ELR (cell line): ENCODE measurements at regions not wholly inside any gene's neighbourhood (a gene's known extent, or its start where the extent isn't known, plus 50 kb on each side); places are given as distances from the start of the nearest gene placed in this dataset.
"Not testable (repeated sequence)": the region's sequence is repeated elsewhere in the genome, so short reads cannot be mapped to it uniquely, and the experiment has no call there.

ENCODE experiments used
- DNase-seq: peaks from one replicate; pipeline ENCODE4 v3.0.0-alpha.2; 2015; ENCODE audit warnings: low read depth

GRCh38 chr1:235059221-235059620 is 69.4 kb downstream of the TOMM20 start:
- DNase-seq, result no peak

- DNase-seq, result no peak
These were observed 69.9 kb downstream of the TOMM20 start for GRCh38 chr1:235058695-235059094.

DNA sequence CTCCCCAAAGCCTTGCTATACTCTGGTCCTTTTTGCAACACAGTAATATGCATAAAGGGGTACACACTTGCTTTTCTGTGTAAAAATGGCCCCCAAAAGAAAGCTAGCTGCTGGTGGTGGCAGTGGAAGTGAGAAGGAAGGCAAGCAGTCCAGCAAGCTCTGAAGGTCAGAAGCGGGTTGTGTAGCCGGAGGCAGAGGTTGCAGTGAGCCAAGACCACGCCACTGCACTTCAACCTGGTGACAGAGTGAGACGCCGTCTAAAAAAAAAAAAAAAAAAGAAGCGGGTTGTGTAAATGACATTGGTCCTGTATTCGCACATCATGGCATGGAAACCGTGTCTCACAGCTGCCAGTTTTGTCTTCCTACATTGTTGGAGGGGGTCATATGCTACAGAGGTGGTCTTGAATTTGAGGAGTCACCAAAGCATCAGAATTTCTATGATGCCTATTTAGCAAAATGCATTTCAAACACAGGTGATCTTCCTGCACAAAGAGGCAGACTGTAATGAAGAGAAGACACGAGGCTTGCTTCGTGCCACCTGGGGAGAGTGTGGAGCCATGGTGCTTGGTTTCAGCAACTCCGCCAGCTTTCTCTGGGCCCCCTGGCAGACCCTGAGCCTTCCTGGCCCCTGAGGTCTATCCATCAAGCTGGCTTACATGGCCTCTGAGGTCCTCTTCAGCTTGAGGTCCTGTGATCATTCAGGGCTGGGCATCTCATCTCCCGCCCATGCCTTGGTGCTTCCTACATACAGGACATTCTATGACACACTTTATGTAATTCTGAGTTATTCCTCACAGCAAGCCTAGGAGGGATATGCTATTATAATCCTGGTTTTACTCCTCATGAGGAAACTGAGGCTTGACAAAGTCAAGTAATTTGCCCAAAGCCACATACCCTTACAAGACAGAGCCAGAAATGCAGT is 71.0 kb downstream of the TOMM20 start:
- no peak for DNase-seq

DNA sequence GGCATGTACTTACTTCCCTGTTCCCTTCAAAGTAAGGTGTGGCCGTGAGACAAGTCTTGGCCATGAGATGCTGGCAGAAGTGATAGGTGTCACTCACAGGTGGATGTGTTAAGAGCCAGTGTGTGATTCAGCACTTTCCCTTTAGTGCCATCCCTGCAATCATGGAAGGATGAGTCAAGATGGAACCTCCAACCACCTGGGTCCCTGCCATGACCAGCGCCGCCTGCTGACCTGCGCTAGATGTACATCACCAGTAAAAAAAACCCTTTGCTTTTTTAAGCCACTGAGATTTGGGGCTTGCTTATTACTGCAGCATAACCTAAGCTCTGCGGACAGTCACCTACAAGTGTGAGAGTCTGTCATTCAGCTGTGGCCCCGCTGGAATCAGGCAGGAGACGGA is 71.7 kb downstream of the TOMM20 start:
- DNase-seq, result peak; percentile 33

DNA sequence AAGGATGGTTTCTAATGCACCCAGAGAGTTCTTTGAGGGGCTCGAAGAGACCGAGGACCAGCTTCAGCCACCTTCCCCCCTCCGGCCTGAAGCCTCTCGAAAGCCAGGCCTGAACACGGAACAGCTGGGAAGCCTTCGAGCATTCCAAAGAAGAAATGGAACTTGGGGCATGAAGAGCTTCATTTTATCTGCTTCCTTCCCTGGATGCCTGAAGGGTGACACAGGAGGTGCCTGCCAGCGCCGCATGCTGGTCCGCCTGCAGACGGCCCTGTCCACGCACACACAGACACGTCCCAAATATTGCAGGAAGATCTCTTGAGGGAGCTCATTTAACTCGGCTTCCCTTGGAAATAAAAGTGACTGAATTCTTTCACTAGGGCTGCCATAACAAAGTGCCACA is 73.7 kb downstream of the TOMM20 start:
- no peak for DNase-seq

- no peak for DNase-seq
These were observed 74.2 kb downstream of the TOMM20 start for GRCh38 chr1:235054466-235054865.

DNA sequence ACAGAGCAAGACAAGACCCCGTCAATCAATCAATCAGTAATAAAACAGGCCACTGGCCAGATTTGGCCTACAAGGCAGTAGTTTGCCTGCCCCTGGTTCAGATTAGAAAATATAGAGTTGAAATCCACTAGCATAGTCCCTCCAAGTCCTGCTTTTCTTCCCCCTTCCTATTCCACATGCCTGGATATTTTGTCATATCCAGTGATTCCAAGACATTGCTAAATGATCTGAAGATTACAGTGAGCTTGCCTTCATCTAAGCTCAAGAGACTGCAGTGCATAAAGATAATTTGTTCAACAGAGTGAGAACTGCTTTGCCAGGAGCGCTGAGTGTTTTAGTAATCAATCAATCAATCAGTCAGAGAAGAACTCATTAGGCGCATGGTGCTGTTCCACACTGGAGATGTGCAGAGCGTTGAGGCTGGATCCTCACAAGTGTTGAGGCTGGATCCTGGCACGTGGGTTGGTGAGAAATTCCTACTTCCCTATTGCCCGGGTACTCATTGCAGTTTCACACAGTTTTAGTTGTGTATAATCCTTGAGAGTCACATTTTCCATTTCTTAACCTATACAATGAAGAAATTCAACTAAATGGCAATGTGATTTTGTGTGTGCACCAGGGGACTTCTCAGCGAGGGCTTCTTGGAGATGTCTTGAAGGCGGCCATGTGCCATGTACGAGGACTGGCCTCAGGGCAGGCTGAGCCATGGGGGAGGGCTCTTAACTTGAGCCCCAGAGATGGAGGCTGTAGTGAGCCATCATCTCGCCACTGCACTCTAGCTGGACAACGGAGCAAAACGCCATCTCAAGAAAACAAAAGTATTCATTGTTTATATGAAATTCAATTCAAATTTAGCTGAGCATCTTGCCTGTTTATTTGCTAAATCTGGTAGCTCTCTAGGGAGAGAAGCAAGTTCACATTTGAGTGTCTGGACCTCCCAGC is 76.3 kb downstream of the TOMM20 start:
- DNase-seq, result no peak

DNA sequence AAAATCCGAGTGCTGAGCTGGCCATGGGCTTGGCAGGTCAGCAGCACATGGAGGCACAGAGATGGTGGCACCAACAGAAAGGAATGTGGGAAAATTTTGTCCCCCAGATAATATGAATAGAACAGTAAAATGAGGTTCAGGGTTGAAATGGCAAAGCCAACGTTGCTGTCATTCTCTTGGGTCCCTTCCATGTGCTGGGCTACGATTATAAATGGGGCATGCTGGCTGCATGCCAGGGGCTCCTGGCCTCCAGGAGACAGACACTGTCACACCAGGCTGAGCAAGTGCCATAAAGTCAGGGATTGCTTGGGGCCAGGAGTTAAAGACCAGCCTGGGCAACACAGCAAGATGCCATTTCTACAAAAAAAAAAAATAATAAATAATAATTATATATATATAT is 77.1 kb downstream of the TOMM20 start:
- no peak for DNase-seq

DNA sequence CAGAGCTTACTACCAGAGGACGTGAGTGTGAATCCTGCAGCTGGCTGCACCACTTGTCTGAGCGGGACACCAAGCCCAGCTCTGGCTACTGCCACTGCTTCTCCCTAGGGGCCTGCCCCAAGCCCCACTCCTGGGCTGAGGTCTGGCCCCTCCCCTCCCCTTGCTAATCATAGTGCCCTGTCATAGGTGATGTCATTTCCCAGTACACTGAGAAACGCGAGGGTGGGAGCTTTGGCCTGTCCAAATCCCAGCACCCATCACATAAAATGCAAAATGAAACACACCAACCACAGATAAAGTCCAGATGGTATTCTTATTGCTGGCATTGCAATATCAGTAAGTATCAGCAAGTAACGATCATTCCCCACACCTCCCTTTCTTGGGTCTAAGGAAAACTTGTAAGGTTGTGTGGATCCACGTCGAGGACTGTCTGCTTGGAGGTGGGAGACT is 77.7 kb downstream of the TOMM20 start:
- DNase-seq, result peak; percentile 34

DNA sequence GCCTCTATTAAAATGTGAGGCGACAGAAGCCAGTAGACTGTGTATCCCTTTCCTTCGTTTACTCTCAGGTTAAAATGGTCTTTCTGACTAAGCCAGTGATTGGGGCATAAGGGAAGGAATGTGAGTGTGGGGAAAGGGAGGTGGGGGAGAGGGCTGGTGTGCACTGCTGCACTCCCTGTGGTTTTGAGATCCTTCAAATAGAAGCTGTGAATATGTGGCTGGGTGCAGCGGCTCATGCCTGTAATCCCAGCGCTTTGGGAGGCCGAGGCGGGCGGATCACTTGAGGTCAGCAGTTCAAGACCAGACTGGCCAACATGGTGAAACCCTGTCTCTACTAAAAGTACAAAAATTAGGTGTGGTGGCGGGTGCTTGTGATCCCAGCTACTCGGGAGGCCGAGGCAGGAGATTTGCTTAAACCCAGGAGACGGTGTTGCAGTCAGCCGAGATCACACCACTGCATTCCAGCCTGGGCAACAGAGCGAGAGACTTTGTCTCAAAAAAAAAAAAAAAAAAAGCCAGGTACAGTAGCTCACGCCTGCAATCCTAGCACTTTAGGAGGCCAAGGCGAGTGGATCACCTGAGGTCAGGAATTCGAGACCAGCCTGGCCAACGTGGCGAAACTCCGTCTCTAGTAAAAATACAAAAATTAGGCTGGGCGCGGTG is 78.8 kb downstream of the TOMM20 start:
- not testable (repeated sequence) for DNase-seq

GRCh38 chr1:235049217-235049616 is 79.4 kb downstream of the TOMM20 start:
- DNase-seq, result no peak

GRCh38 chr1:235047331-235047871 is 81.2 kb downstream of the TOMM20 start:
- no peak for DNase-seq

DNA sequence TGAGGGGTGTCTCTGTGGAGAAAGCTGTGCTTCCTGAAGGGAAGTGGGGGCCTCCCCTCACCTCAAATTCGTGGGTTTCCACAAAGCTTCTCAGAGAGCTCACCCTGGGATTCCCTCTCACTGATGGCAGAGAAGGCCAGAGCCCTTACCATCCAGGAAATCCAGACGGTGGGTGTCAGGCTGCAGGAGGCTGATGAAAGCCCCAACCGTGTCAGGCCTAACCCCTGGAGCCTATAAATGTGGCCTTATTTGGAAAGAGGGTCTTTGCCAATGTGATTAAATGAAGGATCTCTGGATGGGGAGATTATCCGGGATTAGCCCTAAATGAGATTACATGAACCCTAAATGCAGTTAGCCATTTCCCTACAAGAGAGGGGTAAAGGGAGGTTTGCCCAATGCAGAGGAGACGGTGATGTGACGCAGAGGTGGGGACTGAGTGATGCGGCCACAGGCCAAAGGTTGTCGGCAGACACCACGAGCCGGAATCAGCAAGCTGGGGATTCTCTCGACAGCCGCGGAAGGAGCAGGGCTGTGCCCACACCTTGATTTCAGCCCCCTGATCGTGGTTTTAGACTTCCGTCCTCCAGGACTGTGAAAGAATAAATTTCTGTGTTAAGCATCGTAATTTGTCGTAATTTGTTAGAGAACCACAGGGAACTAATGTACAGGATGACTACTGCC is 82.6 kb downstream of the TOMM20 start:
- DNase-seq, result no peak

DNA sequence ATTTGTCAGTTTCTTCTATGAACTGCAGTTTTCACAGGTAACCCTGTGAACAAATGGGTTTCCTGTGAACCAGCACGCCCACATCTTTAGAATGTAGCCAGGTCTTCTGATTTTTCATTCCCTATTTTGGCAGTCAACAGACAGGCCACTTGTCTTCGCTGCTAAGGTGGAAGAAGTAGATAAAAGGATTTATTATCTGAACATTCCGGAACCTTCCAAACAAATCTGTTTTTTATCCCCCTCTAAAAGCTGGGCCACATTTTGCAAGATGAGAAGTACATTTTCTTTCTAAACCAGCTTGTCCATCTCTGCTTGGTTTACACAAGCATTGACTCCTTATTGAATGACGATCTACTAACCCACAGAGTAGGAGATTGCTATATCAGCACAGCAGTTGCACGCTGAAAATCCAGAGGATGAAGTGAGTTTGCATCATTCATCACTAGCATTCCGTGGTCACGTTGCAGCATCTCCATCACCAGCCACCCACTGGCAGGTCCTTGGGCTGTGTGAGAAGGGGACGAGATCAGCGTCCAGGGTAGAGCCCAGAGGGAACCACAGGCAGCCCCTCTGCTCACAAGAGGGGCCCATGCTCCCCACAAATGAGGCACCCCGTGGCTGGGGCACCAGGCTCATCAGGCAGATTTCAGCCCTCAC is 83.5 kb downstream of the TOMM20 start:
- peak; percentile 51 for DNase-seq

DNA sequence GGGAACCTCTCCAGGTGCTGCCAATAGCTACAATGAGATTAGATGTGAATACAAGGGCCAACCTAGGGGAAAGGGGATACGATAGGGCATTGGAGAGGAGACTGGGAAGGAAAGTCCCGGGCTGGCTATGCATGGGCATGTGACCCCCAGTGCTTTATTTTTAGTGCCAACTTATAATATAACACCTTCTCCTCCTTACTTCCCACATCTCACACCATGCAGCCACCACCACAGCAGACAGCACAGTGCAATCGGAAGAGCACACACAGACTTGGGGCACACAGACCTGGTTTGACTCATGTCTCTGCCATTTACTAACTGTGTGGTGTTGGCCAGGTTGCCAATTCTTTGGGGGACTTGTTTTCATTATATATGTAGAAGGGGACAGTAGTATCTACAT is 85.4 kb downstream of the TOMM20 start:
- DNase-seq, result no peak

DNA sequence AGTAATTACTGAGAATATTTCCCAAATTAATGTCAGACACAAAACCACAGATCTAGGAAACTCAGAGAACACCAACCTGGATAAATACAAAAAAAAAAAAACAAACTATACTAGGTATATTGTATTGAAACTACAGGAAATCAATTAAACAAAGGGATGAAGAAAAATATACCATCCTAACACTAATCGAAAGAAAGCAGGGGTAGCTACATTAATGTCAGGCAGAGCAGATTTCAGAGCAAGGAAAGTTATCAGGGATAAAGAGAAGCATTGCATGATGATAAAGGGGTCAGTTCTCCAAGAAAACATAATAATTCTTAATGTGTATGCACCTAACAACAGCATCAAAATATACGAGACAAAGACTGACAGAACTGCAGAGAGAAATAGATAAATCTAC is 89.9 kb downstream of the TOMM20 start:
- no peak for DNase-seq

DNA sequence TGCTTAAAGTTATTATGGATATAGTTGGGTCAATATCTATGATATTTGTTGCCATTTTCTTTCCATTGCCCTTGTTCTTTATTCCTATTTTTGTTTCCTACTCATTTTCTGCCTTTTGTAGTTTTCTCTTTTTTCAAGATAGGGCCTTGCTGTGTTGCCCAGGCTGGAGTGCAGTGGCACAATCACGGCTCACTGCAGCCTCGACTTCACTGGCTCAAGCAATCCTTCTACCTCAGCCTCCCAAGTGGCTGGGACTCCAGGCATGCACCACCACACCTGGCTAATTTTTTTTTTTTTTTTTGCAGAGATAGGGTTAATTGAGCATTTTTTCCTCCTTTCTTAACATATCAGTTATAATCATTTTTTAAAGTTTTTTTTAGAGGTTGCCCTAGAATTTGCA is 92.7 kb downstream of the TOMM20 start:
- DNase-seq, result no peak

DNA sequence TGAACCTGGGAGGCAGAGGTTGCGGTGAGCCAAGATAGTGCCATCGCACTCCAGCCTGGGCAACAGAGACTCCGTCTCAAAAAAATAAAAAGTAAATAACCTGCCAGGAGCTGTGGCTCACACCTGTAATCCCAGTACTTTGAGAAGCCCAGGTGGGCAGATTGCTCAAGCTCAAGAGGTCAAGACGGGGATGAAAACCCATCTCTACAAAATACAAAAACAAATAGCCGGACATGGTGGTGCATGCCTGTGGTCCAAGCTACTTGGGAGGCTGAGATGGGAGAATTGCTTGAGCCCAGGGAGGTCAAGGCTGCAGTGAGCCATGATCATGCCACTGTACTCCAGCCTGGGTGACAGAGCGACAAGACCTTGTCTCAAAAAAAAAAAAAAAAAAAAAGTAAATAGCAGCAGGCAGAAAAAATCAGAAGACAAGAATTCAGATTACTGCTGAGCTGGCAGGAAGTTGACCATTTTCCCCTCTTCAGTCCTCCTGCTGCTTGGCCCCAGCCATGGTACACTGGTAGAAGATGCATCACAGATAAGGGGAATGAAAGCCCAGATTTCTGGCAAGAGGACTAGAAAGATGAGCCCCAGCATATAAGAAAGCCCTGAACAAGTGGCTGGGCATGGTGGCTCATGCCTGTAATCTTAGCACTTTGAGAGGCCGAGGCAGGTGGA is 97.6 kb downstream of the TOMM20 start:
- no peak for DNase-seq

- no peak for DNase-seq
These were observed 100.8 kb downstream of the TOMM20 start for GRCh38 chr1:235027862-235028250.
